Endothelial cell (in vitro differentiated cells): ENCODE measurements at regions not wholly inside any gene's neighbourhood (a gene's known extent, or its start where the extent isn't known, plus 50 kb on each side); places are given as distances from the start of the nearest gene placed in this dataset.

Experiments used
- DNase-seq: peaks from one replicate; pipeline ENCODE4 v3.0.0; 2021; ENCODE audit warnings: low spot score
- H3K27ac Mint-ChIP-seq: one replicate; pipeline ENCODE4 v1.8.0; 2021; ENCODE audit warnings: mixed read lengths, inconsistent platforms; ENCODE audit not compliant: unreplicated experiment
- H3K27me3 Mint-ChIP-seq: one replicate; pipeline ENCODE4 v1.8.0; 2021; ENCODE audit warnings: mild to moderate bottlenecking, moderate library complexity, mixed read lengths, inconsistent platforms; ENCODE audit not compliant: unreplicated experiment
- H3K36me3 Mint-ChIP-seq: one replicate; pipeline ENCODE4 v1.8.0; 2021; ENCODE audit warnings: mild to moderate bottlenecking, low read depth, mixed read lengths, inconsistent platforms; ENCODE audit not compliant: unreplicated experiment
- H3K4me1 Mint-ChIP-seq: one replicate; pipeline ENCODE4 v1.8.0; 2021; ENCODE audit warnings: mild to moderate bottlenecking, mixed read lengths, inconsistent platforms; ENCODE audit not compliant: unreplicated experiment
- H3K4me3 Mint-ChIP-seq: one replicate; pipeline ENCODE4 v1.8.0; 2021; ENCODE audit warnings: mild to moderate bottlenecking, mixed read lengths, inconsistent platforms; ENCODE audit not compliant: unreplicated experiment
- H3K9me3 Mint-ChIP-seq: one replicate; pipeline ENCODE4 v1.8.0; 2021; ENCODE audit warnings: mixed read lengths, inconsistent platforms; ENCODE audit not compliant: unreplicated experiment
- CTCF ChIP-seq: fragments of 200-600 bp; sonication (generic); IDR thresholded peaks from one replicate; pipeline ENCODE4 v1.5.0; 2021; ENCODE audit warnings: antibody characterized with exemption; ENCODE audit not compliant: unreplicated experiment

DNA sequence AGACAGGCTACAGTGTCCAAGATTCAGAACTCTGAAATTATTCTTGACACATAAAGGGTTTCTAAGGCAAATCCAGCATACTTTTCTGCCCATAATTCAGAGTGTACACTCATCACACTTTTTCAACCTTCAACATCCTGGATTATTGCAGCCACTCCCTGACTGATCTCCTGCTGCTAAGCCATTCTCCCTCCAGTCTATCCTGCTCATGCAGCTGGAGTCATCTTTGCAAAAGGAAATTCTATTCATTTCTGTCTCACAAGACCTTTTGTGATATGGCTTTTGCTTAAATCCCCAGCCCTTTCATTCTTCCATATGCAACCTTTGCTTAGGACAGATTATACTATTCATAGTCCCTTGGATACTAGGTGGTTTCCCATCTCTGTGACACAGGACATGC lies 236.1 kb upstream of the LDB2 start:
- H3K27me3 Mint-ChIP-seq: peaks cover 3% of the 10 kb centered on the region
- no peaks in the 10 kb centered on the region for H3K9me3 Mint-ChIP-seq
- no peak overlapping the region for H3K4me3 Mint-ChIP-seq
- peaks cover 6% of the 10 kb centered on the region for H3K36me3 Mint-ChIP-seq
- no peak overlapping the region for H3K27ac Mint-ChIP-seq
- no peaks in the 10 kb centered on the region for H3K4me1 Mint-ChIP-seq
- no peak for TF ChIP-seq CTCF
- DNase-seq: no peak

DNA sequence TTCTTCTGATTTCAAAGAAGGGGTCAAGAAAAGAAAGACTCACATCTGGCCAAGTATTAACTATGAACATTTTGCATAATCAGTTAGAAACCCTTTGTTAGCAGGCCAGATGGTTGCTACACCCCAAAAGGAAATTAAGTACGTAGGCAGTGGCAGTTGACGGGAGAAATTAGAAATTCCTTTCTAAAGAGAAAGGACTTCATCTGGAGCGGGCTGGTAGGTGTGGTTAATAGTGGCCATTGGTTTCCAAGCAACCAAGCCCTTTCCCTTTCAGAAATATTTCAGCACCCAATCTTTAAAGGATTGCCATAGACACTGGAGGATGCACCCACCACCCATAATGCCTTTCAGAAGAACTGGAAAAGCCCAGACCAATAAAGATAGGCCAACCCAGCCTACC lies 235.7 kb upstream of the LDB2 start:
- no peaks in the 10 kb centered on the region for H3K9me3 Mint-ChIP-seq
- DNase-seq: no peak
- H3K4me1 Mint-ChIP-seq: no peaks in the 10 kb centered on the region
- H3K27me3 Mint-ChIP-seq: peaks cover 3% of the 10 kb centered on the region
- peaks cover 6% of the 10 kb centered on the region for H3K36me3 Mint-ChIP-seq
- no peak for TF ChIP-seq CTCF
- no peak overlapping the region for H3K27ac Mint-ChIP-seq
- no peak overlapping the region for H3K4me3 Mint-ChIP-seq

DNA sequence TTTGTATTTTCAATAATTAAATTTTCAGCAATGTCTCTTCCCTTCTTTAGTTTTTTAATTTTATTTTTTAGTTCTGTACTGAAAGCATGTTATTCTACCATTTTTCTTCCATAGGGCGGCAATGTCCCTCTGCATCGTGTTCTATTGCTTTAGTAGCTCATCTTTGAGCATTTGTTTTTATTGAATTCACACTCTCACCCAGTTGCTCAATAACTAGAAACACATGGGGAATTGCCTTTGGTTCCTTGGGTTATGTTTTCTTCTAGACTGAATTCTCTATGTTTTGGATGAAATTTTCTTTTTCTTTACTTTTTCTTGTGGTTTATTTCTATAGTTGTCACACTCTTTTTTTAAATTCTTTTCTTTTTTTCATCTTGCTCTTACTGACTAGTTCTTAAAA lies 233.8 kb upstream of the LDB2 start:
- no peak for TF ChIP-seq CTCF
- peaks cover 6% of the 10 kb centered on the region for H3K36me3 Mint-ChIP-seq
- no peak overlapping the region for H3K4me3 Mint-ChIP-seq
- DNase-seq: no peak
- H3K27me3 Mint-ChIP-seq: peaks cover 3% of the 10 kb centered on the region
- H3K4me1 Mint-ChIP-seq: no peaks in the 10 kb centered on the region
- no peak overlapping the region for H3K27ac Mint-ChIP-seq
- H3K9me3 Mint-ChIP-seq: no peaks in the 10 kb centered on the region

DNA sequence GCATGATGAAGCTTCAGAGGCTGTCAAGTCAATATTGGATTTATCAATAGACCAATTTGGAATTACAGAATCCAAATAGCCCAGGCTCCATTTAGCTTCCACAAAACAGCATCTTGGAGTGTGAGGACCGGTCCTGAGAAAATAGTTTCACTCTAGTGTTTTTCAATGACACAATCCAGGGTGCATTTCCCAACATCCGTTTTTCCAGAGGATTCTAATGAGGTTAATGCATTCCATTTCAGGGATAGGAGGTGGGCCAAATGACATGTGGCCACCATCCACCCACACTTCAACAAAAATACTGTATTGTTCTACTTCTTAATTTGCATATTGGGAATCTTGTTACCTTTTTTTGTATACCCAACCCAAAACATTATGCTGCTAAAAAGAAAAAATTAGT lies 229.8 kb upstream of the LDB2 start:
- no peak for TF ChIP-seq CTCF
- Mint-ChIP-seq H3K4me1 (no peaks in the 10 kb centered on the region), H3K4me3 (no peak overlapping the region), H3K27ac (no peak overlapping the region), H3K9me3 (no peaks in the 10 kb centered on the region), H3K36me3 (no peaks in the 10 kb centered on the region), H3K27me3 (peaks cover 1% of the 10 kb centered on the region)
- DNase-seq: no peak

GRCh38 chr4:17126321-17126966 lies 228.0 kb upstream of the LDB2 start:
- H3K4me1 Mint-ChIP-seq: no peaks in the 10 kb centered on the region
- no peak overlapping the region for H3K27ac Mint-ChIP-seq
- no peak for DNase-seq
- no peak overlapping the region for H3K4me3 Mint-ChIP-seq
- no peak for TF ChIP-seq CTCF
- H3K9me3 Mint-ChIP-seq: no peaks in the 10 kb centered on the region
- no peaks in the 10 kb centered on the region for H3K27me3 Mint-ChIP-seq
- H3K36me3 Mint-ChIP-seq: no peaks in the 10 kb centered on the region
